ENCODE measurements at regions not wholly inside any gene's neighbourhood (a gene's known extent, or its start where the extent isn't known, plus 50 kb on each side); places are given as distances from the start of the nearest gene placed in this dataset.

GRCh38 chr1:219313961-219314360 is 140.3 kb downstream of the LYPLAL1 start:
- TF ChIP-seq CTCF (IDR thresholded peaks at IDR 0.05; ENCODE audit: insufficient read depth, low read length, poor library complexity, severe bottlenecking): no peak
- no peak for TF ChIP-seq EZH2phosphoT487 (conservative IDR thresholded peaks at IDR 0.05; ENCODE audit: low read length)
